ENCODE measurements at regions not wholly inside any gene's neighbourhood (a gene's known extent, or its start where the extent isn't known, plus 50 kb on each side); places are given as distances from the start of the nearest gene placed in this dataset.
"Not testable (repeated sequence)": the region's sequence is repeated elsewhere in the genome, so short reads cannot be mapped to it uniquely, and the experiment has no call there.

GRCh38 chr5:28808967-28809810 is 1770.8 kb upstream of the CDH9 start:
- Mint-ChIP-seq H3K9me3 (peaks cover 9% of the 10 kb centered on the region), H3K4me1 (ENCODE audit: low read depth) (no peaks in the 10 kb centered on the region), H3K36me3 (ENCODE audit: insufficient read depth) (no peaks in the 10 kb centered on the region), H3K4me3 (no peak overlapping the region), H3K27me3 (ENCODE audit: low read depth) (no peaks in the 10 kb centered on the region)
- ATAC-seq (no peak), DNase-seq (no peak)

GRCh38 chr5:28807195-28807729 is 1768.9 kb upstream of the CDH9 start:
- H3K27me3 Mint-ChIP-seq (ENCODE audit: low read depth): no peaks in the 10 kb centered on the region
- H3K9me3 Mint-ChIP-seq: peaks cover 9% of the 10 kb centered on the region
- DNase-seq: no peak
- no peak for ATAC-seq
- H3K4me1 Mint-ChIP-seq (ENCODE audit: low read depth): no peaks in the 10 kb centered on the region
- H3K36me3 Mint-ChIP-seq (ENCODE audit: insufficient read depth): no peaks in the 10 kb centered on the region
- no peak overlapping the region for H3K4me3 Mint-ChIP-seq

GRCh38 chr5:28799035-28799434 is 1760.6 kb upstream of the CDH9 start:
- H3K4me3 Mint-ChIP-seq; H3K36me3 Mint-ChIP-seq (ENCODE audit: insufficient read depth); H3K27me3 Mint-ChIP-seq (ENCODE audit: low read depth); ATAC-seq; H3K4me1 Mint-ChIP-seq (ENCODE audit: low read depth); H3K9me3 Mint-ChIP-seq; DNase-seq: not testable (repeated sequence)

- DNase-seq: no peak
- no peak for ATAC-seq
- Mint-ChIP-seq H3K27me3 (ENCODE audit: low read depth) (no peaks in the 10 kb centered on the region), H3K4me1 (ENCODE audit: low read depth) (no peaks in the 10 kb centered on the region), H3K4me3 (no peak overlapping the region), H3K36me3 (ENCODE audit: insufficient read depth) (no peaks in the 10 kb centered on the region), H3K9me3 (peaks cover 4% of the 10 kb centered on the region)
Observed at GRCh38 chr5:28788954-28789353, 1750.6 kb upstream of the CDH9 start.

- Mint-ChIP-seq H3K27me3 (ENCODE audit: low read depth) (no peaks in the 10 kb centered on the region), H3K4me3 (no peak overlapping the region), H3K36me3 (ENCODE audit: insufficient read depth) (no peaks in the 10 kb centered on the region), H3K9me3 (peaks cover 14% of the 10 kb centered on the region), H3K4me1 (ENCODE audit: low read depth) (no peaks in the 10 kb centered on the region)
- no peak for ATAC-seq
- DNase-seq: no peak
Observed at GRCh38 chr5:28780083-28780692, 1741.8 kb upstream of the CDH9 start.

- Mint-ChIP-seq H3K4me3 (no peak overlapping the region), H3K9me3 (peaks cover 14% of the 10 kb centered on the region)
Observed at GRCh38 chr5:28779161-28779754, 1740.9 kb upstream of the CDH9 start.

GRCh38 chr5:28770307-28770706 is 1731.9 kb upstream of the CDH9 start:
- Mint-ChIP-seq H3K9me3 (peaks cover 5% of the 10 kb centered on the region), H3K36me3 (ENCODE audit: insufficient read depth) (no peaks in the 10 kb centered on the region), H3K4me1 (ENCODE audit: low read depth) (no peaks in the 10 kb centered on the region), H3K4me3 (no peak overlapping the region), H3K27me3 (ENCODE audit: low read depth) (no peaks in the 10 kb centered on the region)
- ATAC-seq (no peak), DNase-seq (no peak)

More at GRCh38 chr5:28779161-28779754, 1740.9 kb upstream of the CDH9 start:
- H3K36me3 Mint-ChIP-seq (ENCODE audit: insufficient read depth): no peaks in the 10 kb centered on the region
- ATAC-seq (no peak), DNase-seq (no peak)
- H3K4me1 Mint-ChIP-seq (ENCODE audit: low read depth): no peaks in the 10 kb centered on the region
- no peaks in the 10 kb centered on the region for H3K27me3 Mint-ChIP-seq (ENCODE audit: low read depth)

- no peak overlapping the region for H3K4me3 Mint-ChIP-seq
- no peaks in the 10 kb centered on the region for H3K4me1 Mint-ChIP-seq (ENCODE audit: low read depth)
- H3K9me3 Mint-ChIP-seq: peaks cover 1% of the 10 kb centered on the region
- no peak for DNase-seq
- no peaks in the 10 kb centered on the region for H3K27me3 Mint-ChIP-seq (ENCODE audit: low read depth)
- no peak for ATAC-seq
- H3K36me3 Mint-ChIP-seq (ENCODE audit: insufficient read depth): no peaks in the 10 kb centered on the region
Observed at GRCh38 chr5:28766565-28767158, 1728.3 kb upstream of the CDH9 start.

- H3K27me3 Mint-ChIP-seq (ENCODE audit: low read depth): no peaks in the 10 kb centered on the region
- no peak overlapping the region for H3K4me3 Mint-ChIP-seq
- no peaks in the 10 kb centered on the region for H3K4me1 Mint-ChIP-seq (ENCODE audit: low read depth)
- no peaks in the 10 kb centered on the region for H3K36me3 Mint-ChIP-seq (ENCODE audit: insufficient read depth)
- DNase-seq (no peak), ATAC-seq (no peak)
- peaks cover 23% of the 10 kb centered on the region for H3K9me3 Mint-ChIP-seq
Observed at GRCh38 chr5:28751396-28751795, 1713.0 kb upstream of the CDH9 start.

GRCh38 chr5:28750251-28750650 is 1711.9 kb upstream of the CDH9 start:
- Mint-ChIP-seq H3K4me1 (ENCODE audit: low read depth) (no peaks in the 10 kb centered on the region), H3K27me3 (ENCODE audit: low read depth) (no peaks in the 10 kb centered on the region), H3K4me3 (no peak overlapping the region), H3K9me3 (peaks cover 14% of the 10 kb centered on the region), H3K36me3 (ENCODE audit: insufficient read depth) (no peaks in the 10 kb centered on the region)
- DNase-seq (no peak), ATAC-seq (no peak)

GRCh38 chr5:28748446-28748845 is 1710.1 kb upstream of the CDH9 start:
- no peak overlapping the region for H3K4me3 Mint-ChIP-seq
- no peaks in the 10 kb centered on the region for H3K27me3 Mint-ChIP-seq (ENCODE audit: low read depth)
- ATAC-seq: no peak
- H3K9me3 Mint-ChIP-seq: peaks cover 10% of the 10 kb centered on the region
- H3K4me1 Mint-ChIP-seq (ENCODE audit: low read depth): no peaks in the 10 kb centered on the region
- DNase-seq: no peak
- H3K36me3 Mint-ChIP-seq (ENCODE audit: insufficient read depth): no peaks in the 10 kb centered on the region

- no peaks in the 10 kb centered on the region for H3K4me1 Mint-ChIP-seq (ENCODE audit: low read depth)
- no peaks in the 10 kb centered on the region for H3K27me3 Mint-ChIP-seq (ENCODE audit: low read depth)
- ATAC-seq (no peak), DNase-seq (no peak)
- peaks cover 8% of the 10 kb centered on the region for H3K9me3 Mint-ChIP-seq
- no peaks in the 10 kb centered on the region for H3K36me3 Mint-ChIP-seq (ENCODE audit: insufficient read depth)
- no peak overlapping the region for H3K4me3 Mint-ChIP-seq
Observed at GRCh38 chr5:28743716-28744110, 1705.3 kb upstream of the CDH9 start.

GRCh38 chr5:28743025-28743715 is 1704.8 kb upstream of the CDH9 start:
- Mint-ChIP-seq H3K27me3 (ENCODE audit: low read depth) (no peaks in the 10 kb centered on the region), H3K4me1 (ENCODE audit: low read depth) (no peaks in the 10 kb centered on the region), H3K36me3 (ENCODE audit: insufficient read depth) (no peaks in the 10 kb centered on the region), H3K4me3 (no peak overlapping the region), H3K9me3 (peaks cover 8% of the 10 kb centered on the region)
- ATAC-seq: no peak
- no peak for DNase-seq

- no peak for ATAC-seq
- no peaks in the 10 kb centered on the region for H3K36me3 Mint-ChIP-seq (ENCODE audit: insufficient read depth)
- H3K9me3 Mint-ChIP-seq: peaks cover 10% of the 10 kb centered on the region
- H3K4me1 Mint-ChIP-seq (ENCODE audit: low read depth): no peaks in the 10 kb centered on the region
- no peak overlapping the region for H3K4me3 Mint-ChIP-seq
- no peak for DNase-seq
- H3K27me3 Mint-ChIP-seq (ENCODE audit: low read depth): no peaks in the 10 kb centered on the region
Observed at GRCh38 chr5:28737682-28738081, 1699.3 kb upstream of the CDH9 start.

All from activated T-cell treated with anti-CD3 and anti-CD28 coated beads, Interleukin-2, amount 50 U/mL, for 4 hours (primary cell).